GM12872 (cell line): ENCODE measurements at regions not wholly inside any gene's neighbourhood (a gene's known extent, or its start where the extent isn't known, plus 50 kb on each side); places are given as distances from the start of the nearest gene placed in this dataset.

Experiments used
- CTCF ChIP-seq: IDR thresholded peaks from 3 replicates; pipeline ENCODE4 v1.5.1; 2011; ENCODE audit warnings: low read depth, mild to moderate bottlenecking, low read length, moderate library complexity; ENCODE audit not compliant: insufficient read depth

GRCh38 chr4:81758574-81759264 lies 287.0 kb upstream of the RASGEF1B start:
- TF ChIP-seq CTCF: no peak

- TF ChIP-seq CTCF: no peak
Observed at GRCh38 chr4:81757691-81758090, 286.0 kb upstream of the RASGEF1B start.

DNA sequence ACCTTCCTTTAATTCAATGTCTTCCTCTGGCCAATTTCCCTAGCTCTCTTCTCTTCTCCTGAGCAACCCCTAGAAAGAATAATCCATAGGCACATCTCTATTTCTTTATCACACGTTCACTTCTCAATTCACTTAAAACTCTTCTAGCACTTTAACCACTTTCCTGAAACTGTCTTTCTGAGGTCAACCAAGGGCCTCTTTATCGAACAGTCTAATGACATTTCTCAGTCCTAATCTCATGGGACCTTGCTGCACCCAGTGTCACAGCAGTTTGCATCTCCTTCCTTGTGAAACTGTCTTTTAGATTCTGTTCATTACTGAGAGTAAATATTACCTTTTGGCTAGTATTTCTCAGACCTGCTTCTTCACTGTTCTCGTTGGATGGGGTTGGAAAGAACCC lies 285.3 kb upstream of the RASGEF1B start:
- TF ChIP-seq CTCF: no peak

DNA sequence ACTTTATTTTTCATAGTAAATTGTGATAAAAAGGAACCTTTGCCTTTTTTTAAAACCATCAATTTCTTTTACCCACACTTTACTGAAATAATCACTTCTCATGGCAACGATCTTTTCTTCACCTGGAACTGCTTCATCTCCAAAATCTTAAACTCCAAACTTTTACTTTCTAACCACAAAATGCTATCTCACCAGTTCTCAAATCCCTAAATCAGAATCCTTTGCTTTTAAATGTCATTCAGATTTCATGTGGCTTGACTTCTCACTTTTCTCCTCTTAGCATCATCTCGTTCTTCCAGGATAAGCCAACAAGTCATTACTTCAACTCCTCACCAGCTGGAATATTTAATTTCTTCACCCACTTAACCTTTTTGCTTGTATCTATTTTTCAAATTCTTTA lies 284.3 kb upstream of the RASGEF1B start:
- no peak for TF ChIP-seq CTCF

- no peak for TF ChIP-seq CTCF
Observed at GRCh38 chr4:81754169-81754568, 282.5 kb upstream of the RASGEF1B start.

- no peak for TF ChIP-seq CTCF
Observed at GRCh38 chr4:81751531-81752289, 280.0 kb upstream of the RASGEF1B start.

- TF ChIP-seq CTCF: no peak
Observed at GRCh38 chr4:81747242-81747930, 275.7 kb upstream of the RASGEF1B start.
